ENCODE measurements at regions not wholly inside any gene's neighbourhood (a gene's known extent, or its start where the extent isn't known, plus 50 kb on each side); places are given as distances from the start of the nearest gene placed in this dataset.

GRCh38 chr1:221622389-221622788, 119.5 kb downstream of the DUSP10 start:
- no peak for TF ChIP-seq CTCF (conservative IDR thresholded peaks at IDR 0.05 in 1 of 2, IDR thresholded peaks at IDR 0.05 in 1 of 2; ENCODE audit: low read depth in 1 of 2, low read length in 2 of 2)
- TF ChIP-seq EZH2 (IDR thresholded peaks at IDR 0.05; ENCODE audit: low read length, missing control alignments): no peak
